ENCODE measurements at regions not wholly inside any gene's neighbourhood (a gene's known extent, or its start where the extent isn't known, plus 50 kb on each side); places are given as distances from the start of the nearest gene placed in this dataset.

DNA sequence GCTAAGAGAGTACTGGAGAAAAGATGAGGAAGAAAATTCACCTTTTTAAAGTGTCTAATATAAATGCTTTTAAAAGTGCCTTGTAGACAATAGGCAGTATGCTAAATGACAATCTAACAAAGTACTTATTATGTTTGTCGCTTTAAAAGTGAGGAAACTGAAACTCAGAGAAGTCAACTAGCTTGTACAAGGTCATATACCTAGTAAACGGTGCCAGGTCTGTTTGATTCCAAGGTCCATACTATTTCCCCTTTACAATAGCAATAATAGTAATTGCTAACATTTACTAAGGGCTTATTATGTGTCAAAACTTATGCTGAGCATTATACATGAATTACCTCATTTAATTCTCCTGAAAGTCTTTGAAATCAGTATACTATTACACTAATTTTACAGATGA is 328.6 kb upstream of the SLC24A2 start:
- TF ChIP-seq, protein P1, sequence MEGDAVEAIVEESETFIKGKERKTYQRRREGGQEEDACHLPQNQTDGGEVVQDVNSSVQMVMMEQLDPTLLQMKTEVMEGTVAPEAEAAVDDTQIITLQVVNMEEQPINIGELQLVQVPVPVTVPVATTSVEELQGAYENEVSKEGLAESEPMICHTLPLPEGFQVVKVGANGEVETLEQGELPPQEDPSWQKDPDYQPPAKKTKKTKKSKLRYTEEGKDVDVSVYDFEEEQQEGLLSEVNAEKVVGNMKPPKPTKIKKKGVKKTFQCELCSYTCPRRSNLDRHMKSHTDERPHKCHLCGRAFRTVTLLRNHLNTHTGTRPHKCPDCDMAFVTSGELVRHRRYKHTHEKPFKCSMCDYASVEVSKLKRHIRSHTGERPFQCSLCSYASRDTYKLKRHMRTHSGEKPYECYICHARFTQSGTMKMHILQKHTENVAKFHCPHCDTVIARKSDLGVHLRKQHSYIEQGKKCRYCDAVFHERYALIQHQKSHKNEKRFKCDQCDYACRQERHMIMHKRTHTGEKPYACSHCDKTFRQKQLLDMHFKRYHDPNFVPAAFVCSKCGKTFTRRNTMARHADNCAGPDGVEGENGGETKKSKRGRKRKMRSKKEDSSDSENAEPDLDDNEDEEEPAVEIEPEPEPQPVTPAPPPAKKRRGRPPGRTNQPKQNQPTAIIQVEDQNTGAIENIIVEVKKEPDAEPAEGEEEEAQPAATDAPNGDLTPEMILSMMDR (conservative IDR thresholded peaks at IDR 0.05) = no peak
- TF ChIP-seq ZFX (IDR thresholded peaks at IDR 0.05) = no peak

All from C4-2B (cell line).